ENCODE measurements at regions not wholly inside any gene's neighbourhood (a gene's known extent, or its start where the extent isn't known, plus 50 kb on each side); places are given as distances from the start of the nearest gene placed in this dataset.
"Not testable (repeated sequence)": the region's sequence is repeated elsewhere in the genome, so short reads cannot be mapped to it uniquely, and the experiment has no call there.

- H3K4me3 ChIP-seq = no peak overlapping the region
- WGBS, 2 donors = 77 to 84% methylated on average over 4 of the region's 4 CpGs
- DNase-seq (ENCODE audit: low spot score in 2 of 2) = no peak
- H3K27ac ChIP-seq = no peak overlapping the region
- no peaks in the 10 kb centered on the region for H3K4me1 ChIP-seq
- TF ChIP-seq POLR2A (IDR thresholded peaks at IDR 0.05) (no peak), CTCF (IDR thresholded peaks at IDR 0.05) (no peak), EP300 (IDR thresholded peaks at IDR 0.05) (no peak)
- no peaks in the 10 kb centered on the region for H3K9me3 ChIP-seq
- H3K36me3 ChIP-seq = no peaks in the 10 kb centered on the region
- H3K27me3 ChIP-seq = no peaks in the 10 kb centered on the region
Measured at GRCh38 chr9:97124256-97124655, 85.3 kb upstream of the CTSV start.

- no peak for TF ChIP-seq CTCF (IDR thresholded peaks at IDR 0.05)
- TF ChIP-seq EP300 (IDR thresholded peaks at IDR 0.05) = no peak
- TF ChIP-seq POLR2A (IDR thresholded peaks at IDR 0.05) = no peak
- Histone ChIP-seq H3K27me3 (no peaks in the 10 kb centered on the region), H3K9me3 (no peaks in the 10 kb centered on the region), H3K27ac (no peak overlapping the region), H3K36me3 (no peaks in the 10 kb centered on the region), H3K4me1 (no peaks in the 10 kb centered on the region), H3K4me3 (no peak overlapping the region)
- WGBS, 2 donors = 96 to 100% methylated on average over 2 of the region's 2 CpGs
- DNase-seq (ENCODE audit: low spot score in 2 of 2) = no peak
Measured at GRCh38 chr9:97110696-97111095, 71.8 kb upstream of the CTSV start.

- Histone ChIP-seq H3K9me3 (no peaks in the 10 kb centered on the region), H3K27me3 (no peaks in the 10 kb centered on the region), H3K27ac (no peak overlapping the region), H3K4me1 (no peaks in the 10 kb centered on the region), H3K4me3 (no peak overlapping the region), H3K36me3 (no peaks in the 10 kb centered on the region)
- DNase-seq (ENCODE audit: low spot score in 2 of 2) = peak in 1 of 2 donors; percentile 9
- 20 to 23% methylated on average over 4 of the region's 4 CpGs for WGBS, 2 donors
- no peak for TF ChIP-seq EP300 (IDR thresholded peaks at IDR 0.05)
- peak in 1 of 5 experiments; percentile 11 for TF ChIP-seq CTCF (IDR thresholded peaks at IDR 0.05)
Measured at GRCh38 chr9:97109194-97109811, 70.4 kb upstream of the CTSV start.

GRCh38 chr9:97105220-97105619 lies 66.3 kb upstream of the CTSV start:
- 78 to 84% methylated on average over 2 of the region's 2 CpGs for WGBS, 2 donors

GRCh38 chr9:97103613-97104383 lies 64.9 kb upstream of the CTSV start:
- DNase-seq (ENCODE audit: low spot score in 2 of 2); H3K27ac ChIP-seq; H3K4me3 ChIP-seq; H3K27me3 ChIP-seq; H3K36me3 ChIP-seq; H3K9me3 ChIP-seq; H3K4me1 ChIP-seq: not testable (repeated sequence)
- WGBS, 2 donors = 72 to 73% methylated on average over 6 of the region's 6 CpGs

More at GRCh38 chr9:97105220-97105619, 66.3 kb upstream of the CTSV start:
- not testable (repeated sequence) for H3K4me1 ChIP-seq; DNase-seq (ENCODE audit: low spot score in 2 of 2); H3K36me3 ChIP-seq; H3K27me3 ChIP-seq; H3K9me3 ChIP-seq; H3K4me3 ChIP-seq; H3K27ac ChIP-seq

- not testable (repeated sequence) for H3K4me1 ChIP-seq; H3K4me3 ChIP-seq; H3K27me3 ChIP-seq; H3K27ac ChIP-seq; H3K36me3 ChIP-seq; H3K9me3 ChIP-seq; DNase-seq (ENCODE audit: low spot score in 2 of 2)
- WGBS, 2 donors = 69 to 73% methylated on average over 2 of the region's 2 CpGs
Measured at GRCh38 chr9:97099540-97099939, 60.6 kb upstream of the CTSV start.
